ENCODE measurements at regions not wholly inside any gene's neighbourhood (a gene's known extent, or its start where the extent isn't known, plus 50 kb on each side); places are given as distances from the start of the nearest gene placed in this dataset.
"Not testable (repeated sequence)": the region's sequence is repeated elsewhere in the genome, so short reads cannot be mapped to it uniquely, and the experiment has no call there.

DNA sequence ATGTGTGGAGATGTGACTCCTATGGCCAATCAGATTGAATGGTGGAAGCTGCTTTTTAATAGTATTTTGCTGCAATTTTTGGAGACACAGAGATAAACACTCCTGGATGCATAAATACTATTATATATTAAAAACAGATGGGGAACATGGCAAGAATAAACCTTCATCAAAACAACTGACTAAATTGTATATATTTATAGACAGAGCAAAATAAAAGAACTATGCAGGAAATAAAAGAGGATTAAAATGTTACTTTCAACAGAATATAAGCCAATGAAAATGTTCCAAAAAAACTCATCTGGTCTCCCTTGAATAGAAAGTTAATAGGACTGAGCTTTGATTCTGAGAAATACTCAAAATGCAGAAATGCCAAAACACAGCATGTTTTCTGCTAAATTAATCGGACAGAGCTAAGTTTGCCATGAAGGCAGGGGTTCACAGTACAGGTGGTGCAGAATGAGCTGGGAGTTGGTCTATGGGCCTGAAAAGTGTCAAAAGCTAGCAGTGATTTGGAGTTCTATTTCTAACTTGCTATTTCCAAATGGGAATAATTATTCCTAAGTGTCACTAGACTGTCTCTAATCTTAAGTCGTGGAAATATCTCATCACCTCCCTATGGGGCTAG, 227.2 kb downstream of the CNTN3 start:
- peaks cover 5% of the 10 kb centered on the region for H3K9me3 Mint-ChIP-seq
- H3K4me3 Mint-ChIP-seq = no peak overlapping the region
- DNase-seq (no peak), ATAC-seq (ENCODE audit: low read depth) (no peak)
- H3K36me3 Mint-ChIP-seq = no peaks in the 10 kb centered on the region
- POLR2A ChIA-PET = no interaction called here
- H3K27me3 Mint-ChIP-seq = no peaks in the 10 kb centered on the region
- no peak overlapping the region for H3K27ac Mint-ChIP-seq
- H3K4me1 Mint-ChIP-seq = no peaks in the 10 kb centered on the region

DNA sequence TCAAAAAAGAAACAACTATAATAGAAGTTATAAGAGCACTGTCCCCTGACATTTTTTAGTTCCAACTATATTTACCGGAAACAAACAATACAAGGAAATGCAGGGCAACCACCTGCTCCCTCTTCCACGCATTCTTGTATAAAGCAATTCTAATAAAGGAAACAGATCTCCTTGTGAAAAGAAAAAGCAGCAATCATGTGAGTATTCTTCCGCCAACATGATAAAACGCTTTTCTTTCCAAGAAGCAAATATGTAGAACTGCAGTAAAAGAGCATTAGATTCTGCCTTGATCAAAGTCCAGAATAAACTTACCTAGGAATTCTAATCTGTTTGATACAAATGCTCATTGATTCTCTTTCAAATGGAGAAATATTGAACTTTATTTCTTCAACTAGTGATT, 230.3 kb downstream of the CNTN3 start:
- no peak overlapping the region for H3K27ac Mint-ChIP-seq
- H3K9me3 Mint-ChIP-seq = peaks cover 4% of the 10 kb centered on the region
- POLR2A ChIA-PET = no interaction called here

DNA sequence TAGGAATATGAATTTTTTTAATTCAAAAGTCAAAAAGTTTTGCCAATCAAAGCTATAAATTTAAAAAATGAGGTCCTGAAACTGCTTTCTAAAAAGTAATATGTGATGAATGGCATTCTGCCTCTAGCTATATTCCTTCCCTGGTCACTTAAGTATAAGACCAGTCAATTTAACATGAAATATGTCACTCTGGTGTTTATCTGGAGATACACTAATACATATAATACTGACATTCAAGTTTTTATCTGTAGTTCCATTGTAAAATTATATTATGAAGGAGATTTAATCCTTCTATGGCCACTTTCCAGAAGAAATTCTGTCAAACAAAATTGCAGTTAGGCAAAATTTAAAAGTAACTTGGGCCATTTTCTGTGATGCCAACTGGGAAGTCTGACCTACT, 236.8 kb downstream of the CNTN3 start:
- no peaks in the 10 kb centered on the region for H3K27me3 Mint-ChIP-seq
- no peak for DNase-seq
- no peaks in the 10 kb centered on the region for H3K36me3 Mint-ChIP-seq
- POLR2A ChIA-PET = no interaction called here
- ATAC-seq (ENCODE audit: low read depth) = no peak
- H3K9me3 Mint-ChIP-seq = peaks cover 2% of the 10 kb centered on the region
- no peaks in the 10 kb centered on the region for H3K4me1 Mint-ChIP-seq
- H3K4me3 Mint-ChIP-seq = no peak overlapping the region
- H3K27ac Mint-ChIP-seq = no peak overlapping the region

More for the DNA sequence above, 230.3 kb downstream of the CNTN3 start:
- Mint-ChIP-seq H3K36me3 (no peaks in the 10 kb centered on the region), H3K4me3 (no peak overlapping the region), H3K4me1 (no peaks in the 10 kb centered on the region), H3K27me3 (no peaks in the 10 kb centered on the region)
- DNase-seq (no peak), ATAC-seq (ENCODE audit: low read depth) (no peak)

DNA sequence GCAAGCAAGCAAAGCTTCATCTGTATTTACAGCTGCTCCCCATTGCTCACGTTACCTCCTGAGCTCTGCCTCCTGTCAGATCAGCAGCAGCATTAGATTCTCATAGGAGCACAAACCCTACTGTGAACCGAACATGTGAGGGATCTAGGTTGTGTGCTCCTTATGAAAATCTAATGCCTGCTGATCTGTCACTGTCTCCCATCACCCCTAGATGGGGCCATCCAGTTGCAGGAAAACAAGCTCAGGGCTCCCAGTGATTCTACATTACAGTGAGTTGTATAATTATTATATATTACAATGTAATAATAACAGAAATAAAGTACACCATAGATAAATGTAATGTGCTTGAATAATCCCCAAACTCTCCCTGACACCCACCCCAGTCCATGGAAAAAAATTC, 238.1 kb downstream of the CNTN3 start:
- H3K27ac Mint-ChIP-seq; POLR2A ChIA-PET; H3K9me3 Mint-ChIP-seq; ATAC-seq (ENCODE audit: low read depth); H3K4me3 Mint-ChIP-seq; H3K4me1 Mint-ChIP-seq; H3K27me3 Mint-ChIP-seq; DNase-seq; H3K36me3 Mint-ChIP-seq: not testable (repeated sequence)

DNA sequence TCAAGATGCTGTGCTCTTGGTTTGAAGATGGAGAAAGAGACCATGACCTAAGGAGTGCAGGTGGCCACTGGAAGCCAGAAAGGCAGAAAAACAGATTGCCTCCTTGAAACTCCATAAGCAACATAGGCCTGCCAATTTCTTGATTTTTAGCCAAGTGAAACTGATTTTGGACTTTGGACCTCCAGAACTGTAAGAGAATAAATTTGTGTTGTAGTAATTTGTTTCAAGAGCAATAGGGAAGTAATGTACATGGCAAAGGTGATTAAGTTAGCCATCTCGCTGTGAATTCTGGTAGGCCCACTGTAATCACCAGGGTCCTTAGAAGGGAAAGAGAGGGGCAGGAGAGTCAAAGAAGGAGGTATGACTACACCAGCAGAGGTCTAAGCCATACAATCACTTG, 238.8 kb downstream of the CNTN3 start:
- H3K27me3 Mint-ChIP-seq = no peaks in the 10 kb centered on the region
- no peak overlapping the region for H3K4me3 Mint-ChIP-seq
- H3K9me3 Mint-ChIP-seq = peaks cover 2% of the 10 kb centered on the region
- POLR2A ChIA-PET = no interaction called here
- DNase-seq (no peak), ATAC-seq (ENCODE audit: low read depth) (no peak)
- H3K4me1 Mint-ChIP-seq = no peaks in the 10 kb centered on the region
- no peaks in the 10 kb centered on the region for H3K36me3 Mint-ChIP-seq
- no peak overlapping the region for H3K27ac Mint-ChIP-seq

DNA sequence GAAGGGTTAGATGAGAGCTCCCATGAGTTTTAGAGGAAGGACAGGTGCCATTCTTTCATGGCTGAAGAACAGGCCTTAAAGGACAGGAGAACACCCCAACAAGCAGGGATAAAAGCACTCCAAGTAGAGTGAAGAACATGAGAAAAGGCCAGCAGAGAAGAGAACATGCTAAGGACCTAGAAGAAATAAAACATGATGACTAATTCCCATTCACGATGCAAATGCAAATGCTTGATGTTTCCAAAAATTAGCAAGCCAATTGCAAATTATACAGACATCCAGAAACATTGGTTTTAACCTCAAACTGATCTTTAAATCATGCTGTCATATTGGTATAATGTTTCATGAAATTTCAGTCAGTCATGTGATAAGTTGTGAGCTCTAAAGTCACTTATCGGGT, 241.7 kb downstream of the CNTN3 start:
- no peak for ATAC-seq (ENCODE audit: low read depth)

DNA sequence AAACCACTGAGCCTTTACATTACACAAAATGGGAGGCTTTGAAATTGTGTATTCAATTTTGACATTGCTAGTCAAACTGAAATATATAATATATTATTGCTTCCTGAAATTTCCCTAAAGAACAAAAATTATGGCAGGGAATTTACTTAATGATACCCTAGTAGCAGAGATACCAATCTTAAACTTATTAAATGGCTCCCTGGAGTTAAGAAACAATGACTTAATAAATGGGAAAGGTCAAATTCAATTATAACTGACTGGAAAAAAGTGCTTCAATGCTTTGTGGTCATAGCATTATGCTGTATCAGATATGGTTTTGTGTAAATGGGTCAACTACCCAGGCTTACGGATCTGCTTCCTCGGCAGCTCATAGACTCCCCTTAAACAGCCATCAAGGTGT, 244.1 kb downstream of the CNTN3 start:
- no peak for DNase-seq
- no peak for ATAC-seq (ENCODE audit: low read depth)
- H3K4me1 Mint-ChIP-seq = no peaks in the 10 kb centered on the region
- H3K36me3 Mint-ChIP-seq = no peaks in the 10 kb centered on the region
- H3K4me3 Mint-ChIP-seq = no peak overlapping the region
- POLR2A ChIA-PET = no interaction called here
- no peak overlapping the region for H3K27ac Mint-ChIP-seq
- H3K9me3 Mint-ChIP-seq = peaks cover 3% of the 10 kb centered on the region
- H3K27me3 Mint-ChIP-seq = no peaks in the 10 kb centered on the region

More for the DNA sequence above, 241.7 kb downstream of the CNTN3 start:
- H3K4me1 Mint-ChIP-seq = no peaks in the 10 kb centered on the region
- H3K27ac Mint-ChIP-seq = no peak overlapping the region
- no peaks in the 10 kb centered on the region for H3K27me3 Mint-ChIP-seq
- POLR2A ChIA-PET = no interaction called here
- H3K4me3 Mint-ChIP-seq = no peak overlapping the region
- H3K36me3 Mint-ChIP-seq = no peaks in the 10 kb centered on the region
- no peak for DNase-seq
- H3K9me3 Mint-ChIP-seq = no peaks in the 10 kb centered on the region

DNA sequence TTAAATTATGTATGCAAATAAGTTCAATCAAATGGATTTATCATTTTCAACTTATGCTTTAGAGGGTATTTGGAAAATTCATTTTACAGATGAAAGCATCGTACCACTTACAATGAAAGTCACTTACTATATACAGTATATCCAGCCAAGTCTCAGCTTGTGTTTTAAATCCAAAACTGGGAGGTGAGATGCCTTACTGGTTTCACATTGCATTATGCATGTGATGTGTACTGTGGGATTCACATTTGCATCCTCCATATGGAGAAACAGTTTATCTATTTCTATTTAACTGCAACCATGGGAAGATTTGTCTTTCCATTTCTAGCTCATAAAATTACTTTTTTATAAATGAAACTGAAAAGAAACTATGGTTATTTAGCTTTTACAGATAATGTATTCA, 248.1 kb downstream of the CNTN3 start:
- ATAC-seq (ENCODE audit: low read depth) = no peak
- Mint-ChIP-seq H3K4me3 (no peak overlapping the region), H3K36me3 (no peaks in the 10 kb centered on the region), H3K4me1 (no peaks in the 10 kb centered on the region), H3K9me3 (peaks cover 3% of the 10 kb centered on the region), H3K27ac (no peak overlapping the region), H3K27me3 (no peaks in the 10 kb centered on the region)
- POLR2A ChIA-PET = no interaction called here
- no peak for DNase-seq

DNA sequence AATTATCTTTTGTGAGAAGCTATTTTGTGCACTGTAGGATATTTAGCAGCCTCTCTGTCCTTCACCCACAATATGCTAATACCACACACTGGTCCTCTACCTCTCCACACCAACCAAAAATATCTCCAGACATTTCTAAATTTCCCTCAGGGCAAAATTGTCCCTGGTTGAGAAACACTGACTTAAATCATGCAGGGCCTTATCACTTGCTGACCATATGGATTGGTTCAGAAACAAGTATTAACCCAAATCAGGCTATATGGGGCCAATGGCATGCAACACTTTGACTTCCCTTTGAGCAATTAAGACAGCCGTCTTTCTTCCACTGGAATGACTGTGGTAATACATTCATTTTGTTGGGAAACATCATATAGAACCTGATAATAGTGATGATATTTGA, 251.1 kb downstream of the CNTN3 start:
- Mint-ChIP-seq H3K27ac (no peak overlapping the region), H3K36me3 (no peaks in the 10 kb centered on the region), H3K9me3 (peaks cover 3% of the 10 kb centered on the region), H3K4me3 (no peak overlapping the region), H3K27me3 (no peaks in the 10 kb centered on the region), H3K4me1 (no peaks in the 10 kb centered on the region)
- ATAC-seq (ENCODE audit: low read depth) = no peak
- DNase-seq = no peak
- POLR2A ChIA-PET = no interaction called here

DNA sequence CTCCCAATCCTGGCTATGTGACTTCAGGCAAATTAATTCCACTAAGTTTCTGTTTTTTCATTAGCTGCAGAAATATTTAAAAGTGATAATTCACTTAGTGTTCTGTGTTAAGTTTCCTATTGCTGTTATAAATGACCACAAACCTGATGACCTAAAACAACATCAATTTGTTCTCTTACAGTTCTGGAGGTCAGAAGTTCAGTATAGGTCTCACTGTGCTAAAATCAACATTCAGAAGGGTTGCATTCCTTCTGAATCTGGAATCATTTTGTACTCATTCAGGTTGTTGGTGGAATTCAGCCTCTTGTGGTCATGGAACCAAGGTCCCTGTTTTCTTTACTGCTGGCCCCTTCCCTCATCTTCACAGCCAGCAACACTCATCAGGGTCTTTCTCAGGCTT, 254.1 kb downstream of the CNTN3 start:
- no peaks in the 10 kb centered on the region for H3K36me3 Mint-ChIP-seq
- POLR2A ChIA-PET = no interaction called here
- no peaks in the 10 kb centered on the region for H3K27me3 Mint-ChIP-seq
- ATAC-seq (ENCODE audit: low read depth) = no peak
- no peaks in the 10 kb centered on the region for H3K4me1 Mint-ChIP-seq
- H3K9me3 Mint-ChIP-seq = no peaks in the 10 kb centered on the region
- no peak overlapping the region for H3K27ac Mint-ChIP-seq
- no peak overlapping the region for H3K4me3 Mint-ChIP-seq
- no peak for DNase-seq

DNA sequence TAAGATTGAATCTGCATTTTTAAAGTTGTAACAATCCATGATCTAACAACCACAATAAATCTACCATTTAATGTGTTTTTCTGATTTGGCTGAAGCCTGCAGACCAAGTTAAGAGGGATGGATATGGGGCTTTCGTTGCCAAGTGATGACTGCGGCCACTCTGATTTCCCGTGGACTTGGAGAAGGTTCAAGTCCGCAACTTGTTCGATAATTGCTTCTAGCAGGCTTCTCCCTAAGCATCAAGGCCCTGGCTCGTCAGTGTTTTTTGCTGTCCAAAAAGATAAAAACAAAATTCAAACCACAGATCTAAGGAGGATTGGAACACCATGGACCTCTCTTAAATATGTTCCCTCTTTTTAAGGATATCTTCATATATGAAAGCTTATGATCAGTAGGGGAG, 256.6 kb downstream of the CNTN3 start:
- Mint-ChIP-seq H3K27ac (no peak overlapping the region), H3K36me3 (no peaks in the 10 kb centered on the region), H3K27me3 (no peaks in the 10 kb centered on the region), H3K4me1 (no peaks in the 10 kb centered on the region), H3K4me3 (no peak overlapping the region), H3K9me3 (peaks cover 3% of the 10 kb centered on the region)
- POLR2A ChIA-PET = no interaction called here
- DNase-seq (no peak), ATAC-seq (ENCODE audit: low read depth) (no peak)

DNA sequence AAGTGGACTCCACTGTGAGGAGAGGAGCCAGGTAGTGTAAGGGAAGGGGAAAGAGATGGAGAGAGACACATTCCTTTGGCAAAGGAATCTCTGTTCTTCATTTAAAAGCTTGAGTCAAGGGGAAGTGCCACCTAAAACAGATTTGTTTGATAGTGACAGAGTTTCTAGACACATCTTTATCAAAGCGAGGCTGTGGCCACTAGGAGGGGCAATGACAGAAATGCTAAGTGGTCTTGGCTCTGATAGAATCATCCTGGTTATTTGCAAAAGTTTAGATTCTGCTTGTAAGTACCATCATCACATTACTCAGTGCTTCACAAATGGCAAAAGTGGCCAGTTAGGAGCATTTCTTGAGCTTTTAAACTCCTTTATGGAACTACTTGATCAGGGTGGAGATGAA, 261.4 kb downstream of the CNTN3 start:
- DNase-seq (no peak), ATAC-seq (ENCODE audit: low read depth) (no peak)
- Mint-ChIP-seq H3K4me1 (no peaks in the 10 kb centered on the region), H3K9me3 (peaks cover 10% of the 10 kb centered on the region), H3K27me3 (no peaks in the 10 kb centered on the region), H3K27ac (no peak overlapping the region), H3K36me3 (no peaks in the 10 kb centered on the region), H3K4me3 (no peak overlapping the region)
- POLR2A ChIA-PET = no interaction called here

DNA sequence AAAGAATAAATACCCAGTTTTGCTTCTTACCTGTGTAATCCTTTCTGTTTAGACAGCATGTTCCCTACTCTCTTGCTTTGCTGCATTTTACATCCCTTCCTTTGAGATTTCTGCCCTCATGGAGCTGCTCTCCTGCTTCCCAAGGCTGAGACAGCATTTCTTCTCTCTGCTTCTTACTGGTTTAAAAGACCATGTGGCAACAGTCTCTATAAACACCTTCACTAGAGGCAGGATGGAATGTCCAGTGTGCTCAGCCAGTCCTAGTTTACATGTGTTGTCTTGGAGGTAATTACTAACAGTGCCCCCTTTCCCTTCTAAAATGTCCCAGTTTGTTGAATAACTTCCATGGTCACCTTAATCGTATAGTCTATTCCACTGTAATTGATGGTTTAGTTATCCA, 262.3 kb downstream of the CNTN3 start:
- no peaks in the 10 kb centered on the region for H3K27me3 Mint-ChIP-seq
- no peak overlapping the region for H3K4me3 Mint-ChIP-seq
- no peak for ATAC-seq (ENCODE audit: low read depth)
- H3K27ac Mint-ChIP-seq = no peak overlapping the region
- no peaks in the 10 kb centered on the region for H3K4me1 Mint-ChIP-seq
- no peaks in the 10 kb centered on the region for H3K36me3 Mint-ChIP-seq
- DNase-seq = no peak
- H3K9me3 Mint-ChIP-seq = peaks cover 10% of the 10 kb centered on the region
- POLR2A ChIA-PET = no interaction called here

DNA sequence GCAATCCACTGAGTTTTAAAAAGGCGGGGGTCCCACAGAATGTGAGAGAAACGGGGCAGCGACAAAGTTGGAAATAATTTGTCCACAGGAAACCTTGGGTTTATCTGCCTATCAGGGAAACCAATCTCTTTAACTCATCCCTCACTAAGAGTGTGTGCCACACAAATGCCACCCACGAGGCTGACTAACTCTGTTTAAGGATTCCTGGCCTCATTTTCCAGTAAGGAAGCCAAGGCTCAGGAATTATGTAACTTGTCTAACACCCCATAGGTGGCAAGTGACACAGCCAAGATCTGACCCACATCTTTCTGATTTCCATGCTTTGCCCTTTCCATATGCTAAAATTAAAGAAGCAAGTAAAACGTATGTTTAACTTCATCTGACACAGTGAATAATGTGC, 263.2 kb downstream of the CNTN3 start:
- Mint-ChIP-seq H3K27ac (no peak overlapping the region), H3K4me1 (no peaks in the 10 kb centered on the region), H3K36me3 (no peaks in the 10 kb centered on the region), H3K4me3 (no peak overlapping the region), H3K9me3 (peaks cover 10% of the 10 kb centered on the region), H3K27me3 (no peaks in the 10 kb centered on the region)
- ATAC-seq (ENCODE audit: low read depth) (no peak), DNase-seq (no peak)
- POLR2A ChIA-PET = no interaction called here

DNA sequence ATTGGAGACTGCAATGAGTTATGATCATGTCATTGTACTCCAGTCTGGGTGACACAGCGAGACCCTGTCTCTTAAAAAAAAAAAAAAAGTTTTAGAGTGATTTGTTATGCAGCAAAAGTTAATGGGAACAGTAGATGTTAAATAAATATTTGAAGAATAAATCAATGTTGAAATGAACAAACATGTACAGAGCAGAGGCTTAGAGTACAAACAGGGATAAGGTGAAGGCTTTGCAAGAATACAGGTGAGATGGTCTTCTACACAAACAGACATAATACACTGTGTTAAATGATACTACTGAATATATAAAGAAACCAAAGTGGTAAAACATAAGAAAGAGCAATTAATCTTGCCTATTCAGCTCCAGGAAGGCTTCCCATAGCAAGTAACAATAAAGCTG, 265.4 kb downstream of the CNTN3 start:
- Mint-ChIP-seq H3K4me3 (no peak overlapping the region), H3K4me1 (no peaks in the 10 kb centered on the region), H3K27ac (no peak overlapping the region), H3K9me3 (peaks cover 8% of the 10 kb centered on the region), H3K36me3 (no peaks in the 10 kb centered on the region), H3K27me3 (no peaks in the 10 kb centered on the region)
- no peak for ATAC-seq (ENCODE audit: low read depth)
- DNase-seq = no peak
- POLR2A ChIA-PET = no interaction called here
